PC-3 (cell line): ENCODE measurements at regions not wholly inside any gene's neighbourhood (a gene's known extent, or its start where the extent isn't known, plus 50 kb on each side); places are given as distances from the start of the nearest gene placed in this dataset.
"Not testable (repeated sequence)": the region's sequence is repeated elsewhere in the genome, so short reads cannot be mapped to it uniquely, and the experiment has no call there.

ENCODE experiments used
- CTCF ChIP-seq: fragments of 300-600 bp; sonication (generic); conservative IDR thresholded peaks from 2 replicates; pipeline ENCODE4 v1.5.1; 2017; ENCODE audit warnings: antibody characterized with exemption, low read depth, mild to moderate bottlenecking, low read length
- EZH2 ChIP-seq: fragments of 300-600 bp; sonication (generic); IDR thresholded peaks from one replicate; pipeline ENCODE4 v1.6.1; 2017; ENCODE audit warnings: antibody characterized with exemption, mild to moderate bottlenecking, low read length; ENCODE audit not compliant: unreplicated experiment

- not testable (repeated sequence) for TF ChIP-seq CTCF, EZH2
These were observed 83.2 kb upstream of the WIPF3 start for GRCh38 chr7:29723127-29723526.
